Transverse colon (tissue), 4 donors: ENCODE measurements at regions not wholly inside any gene's neighbourhood (a gene's known extent, or its start where the extent isn't known, plus 50 kb on each side); places are given as distances from the start of the nearest gene placed in this dataset.

Experiments used
- DNase-seq: peaks from one replicate; pipeline ENCODE4 v3.0.0-alpha.2; 2019
- H3K27ac ChIP-seq, 4 donors: fragments of 200-600 bp; sonication (generic); 2 replicates each; pipeline ENCODE4 v1.5.1; 2016 to 2018; ENCODE audit warnings: inconsistent platforms in 4 of 4
- H3K27me3 ChIP-seq: fragments of 200-600 bp; sonication (generic); 2 replicates; pipeline ENCODE4 v1.5.1; 2017; ENCODE audit warnings: inconsistent platforms
- H3K36me3 ChIP-seq, 4 donors: fragments of 200-600 bp; sonication (generic); 2 replicates each; pipeline ENCODE4 v1.5.1; 2017 to 2019; ENCODE audit warnings: inconsistent platforms in 4 of 4
- H3K4me1 ChIP-seq, 4 donors: fragments of 200-600 bp; sonication (generic); 2 replicates each; pipeline ENCODE4 v1.5.1; 2017 to 2020; ENCODE audit warnings: inconsistent platforms in 4 of 4
- H3K4me3 ChIP-seq, 4 donors: fragments of 200-600 bp; sonication (generic); 1 replicate in 1 of 4; 2 replicates in 3 of 4; pipeline versions ENCODE4 v1.5.1 to v1.6.1; 2017 to 2019; ENCODE audit warnings: inconsistent platforms in 4 of 4
- H3K9me3 ChIP-seq, 2 donors: fragments of 200-600 bp; sonication (generic); 2 replicates each; pipeline ENCODE4 v1.5.1; 2017 to 2019; ENCODE audit warnings: inconsistent platforms in 2 of 2
- CTCF ChIP-seq, 5 experiments: fragments of 200-600 bp in 3 of 5; fragments of 450-650 bp in 2 of 5; sonication (generic) in 3 of 5; IDR thresholded peaks; 1 replicate in 2 of 5; 2 replicates in 3 of 5; pipeline ENCODE4 v1.5.1; 2016 to 2017; ENCODE audit warnings: antibody characterized with exemption in 5 of 5, inconsistent platforms in 3 of 5, mild to moderate bottlenecking in 2 of 5, moderate library complexity in 1 of 5
- EP300 ChIP-seq: sonication (generic); formaldehyde crosslinking; IDR thresholded peaks from one replicate; pipeline ENCODE4 v1.6.1; 2017; ENCODE audit warnings: antibody characterized with exemption, low read depth
- POLR2A ChIP-seq: fragments of 450-650 bp; IDR thresholded peaks from one replicate; pipeline ENCODE4 v1.6.1; 2016; ENCODE audit warnings: antibody characterized with exemption, mild to moderate bottlenecking, moderate library complexity
- POLR2AphosphoS5 ChIP-seq, 3 donors: sonication (generic); formaldehyde crosslinking; IDR thresholded peaks; one replicate each; pipeline ENCODE4 v1.6.1; 2016; ENCODE audit warnings: antibody characterized with exemption in 3 of 3
- WGBS, 2 donors: methylation state at CpG; one replicate each; pipeline ENCODE4 v1.1.5; 2018; ENCODE audit warnings: low coverage in 1 of 2; 5-methylcytosine and 5-hydroxymethylcytosine counted together
- in situ Hi-C, 4 donors: fragments of 200-750 bp; cut with MboI; loops; one replicate each; pipeline versions ENCODE4 v1.15.0 to v1.15.1; 2017; ENCODE audit warnings: low sequenced_read_pairs in 3 of 4, low pct_ligation_motif_present in 1 of 4, low pct_unique_long_range_greater_than_20kb in 1 of 4
- intact Hi-C: fragments of 100-400 bp; cut with DNase I; formaldehyde crosslinking; loops from one replicate; pipeline ENCODE4 v1.15.1; 2023; ENCODE audit warnings: low total_unique reads

- H3K4me3 ChIP-seq: no peak overlapping the region
- intact Hi-C loops (no loop called here), in situ Hi-C loops (no loop called here)
- DNase-seq: no peak
- TF ChIP-seq EP300: no peak
- TF ChIP-seq CTCF (IDR thresholded peaks at IDR 0.05): no peak
- TF ChIP-seq POLR2A: no peak
- TF ChIP-seq POLR2AphosphoS5 (IDR thresholded peaks at IDR 0.05): no peak
- no peaks in the 10 kb centered on the region for H3K4me1 ChIP-seq
- 69 to 71% methylated on average over 3 to 4 of the region's 4 CpGs for WGBS, 2 donors
- H3K27me3 ChIP-seq: no peaks in the 10 kb centered on the region
- H3K27ac ChIP-seq: no peak overlapping the region
- no peaks in the 10 kb centered on the region for H3K9me3 ChIP-seq
- H3K36me3 ChIP-seq: no peaks in the 10 kb centered on the region
These were observed 461.5 kb downstream of the ANXA1 start for GRCh38 chr9:73613092-73613701.

- Histone ChIP-seq H3K4me1 (no peaks in the 10 kb centered on the region), H3K4me3 (no peak overlapping the region), H3K9me3 (no peaks in the 10 kb centered on the region), H3K27ac (no peak overlapping the region), H3K36me3 (no peaks in the 10 kb centered on the region), H3K27me3 (no peaks in the 10 kb centered on the region)
- TF ChIP-seq CTCF (IDR thresholded peaks at IDR 0.05) (no peak), POLR2AphosphoS5 (IDR thresholded peaks at IDR 0.05) (no peak), POLR2A (no peak), EP300 (no peak)
- intact Hi-C loops: no loop called here
- in situ Hi-C loops: no loop called here
- DNase-seq: no peak
These were observed 463.9 kb downstream of the ANXA1 start for GRCh38 chr9:73615557-73615956.

GRCh38 chr9:73617586-73617985, 465.9 kb downstream of the ANXA1 start:
- Histone ChIP-seq H3K27me3 (no peaks in the 10 kb centered on the region), H3K9me3 (no peaks in the 10 kb centered on the region), H3K4me3 (no peak overlapping the region), H3K36me3 (no peaks in the 10 kb centered on the region), H3K27ac (no peak overlapping the region), H3K4me1 (no peaks in the 10 kb centered on the region)
- 50 to 61% methylated on average over 4 of the region's 4 CpGs for WGBS, 2 donors
- no peak for TF ChIP-seq POLR2A
- TF ChIP-seq CTCF (IDR thresholded peaks at IDR 0.05): no peak
- no peak for TF ChIP-seq POLR2AphosphoS5 (IDR thresholded peaks at IDR 0.05)
- no peak for TF ChIP-seq EP300
- DNase-seq: no peak
- in situ Hi-C loops: no loop called here
- intact Hi-C loops: no loop called here

GRCh38 chr9:73640971-73641370, 489.3 kb downstream of the ANXA1 start:
- Histone ChIP-seq H3K36me3 (no peaks in the 10 kb centered on the region), H3K9me3 (no peaks in the 10 kb centered on the region), H3K27ac (no peak overlapping the region), H3K27me3 (no peaks in the 10 kb centered on the region), H3K4me3 (no peak overlapping the region), H3K4me1 (no peaks in the 10 kb centered on the region)
- TF ChIP-seq CTCF (IDR thresholded peaks at IDR 0.05) (no peak), POLR2A (no peak), EP300 (no peak), POLR2AphosphoS5 (IDR thresholded peaks at IDR 0.05) (no peak)
- intact Hi-C loops: no loop called here
- DNase-seq: no peak
- in situ Hi-C loops: no loop called here
- 74 to 100% methylated on average over 1 of the region's 1 CpG for WGBS, 2 donors
